SKM-1 (cell line): ENCODE measurements at regions not wholly inside any gene's neighbourhood (a gene's known extent, or its start where the extent isn't known, plus 50 kb on each side); places are given as distances from the start of the nearest gene placed in this dataset.
A peak's percentile ranks its signal among the peaks of the same experiment; 100 is the strongest.
"Not testable (repeated sequence)": the region's sequence is repeated elsewhere in the genome, so short reads cannot be mapped to it uniquely, and the experiment has no call there.

Experiments
- DNase-seq: peaks from one replicate; lab custom pipeline; 2025; ENCODE audit not compliant: unreplicated experiment; lab: John Stamatoyannopoulos, UW

- DNase-seq = not testable (repeated sequence)
These were observed 56.1 kb downstream of the ZNF22 start for GRCh38 chr10:45056806-45057205.

DNA sequence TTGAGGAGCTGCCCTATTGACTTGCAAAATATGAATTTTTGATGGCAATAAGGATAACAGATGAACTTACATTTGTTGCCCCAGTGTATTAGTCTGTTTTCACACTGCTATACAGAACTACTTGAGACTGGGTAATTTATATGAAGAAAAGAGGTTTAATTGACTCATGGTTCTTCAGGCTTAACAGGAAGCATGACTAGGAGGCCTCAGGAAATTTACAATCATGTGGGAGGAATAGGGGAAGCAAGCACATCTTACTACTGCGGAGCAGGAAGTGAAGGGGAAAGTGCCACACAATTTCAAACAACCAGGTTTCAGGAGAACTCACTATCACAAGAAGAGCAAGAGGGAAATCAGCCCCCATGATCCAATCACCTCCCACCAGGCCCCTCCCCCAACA is 57.9 kb downstream of the ZNF22 start:
- DNase-seq = peak; percentile 47

DNA sequence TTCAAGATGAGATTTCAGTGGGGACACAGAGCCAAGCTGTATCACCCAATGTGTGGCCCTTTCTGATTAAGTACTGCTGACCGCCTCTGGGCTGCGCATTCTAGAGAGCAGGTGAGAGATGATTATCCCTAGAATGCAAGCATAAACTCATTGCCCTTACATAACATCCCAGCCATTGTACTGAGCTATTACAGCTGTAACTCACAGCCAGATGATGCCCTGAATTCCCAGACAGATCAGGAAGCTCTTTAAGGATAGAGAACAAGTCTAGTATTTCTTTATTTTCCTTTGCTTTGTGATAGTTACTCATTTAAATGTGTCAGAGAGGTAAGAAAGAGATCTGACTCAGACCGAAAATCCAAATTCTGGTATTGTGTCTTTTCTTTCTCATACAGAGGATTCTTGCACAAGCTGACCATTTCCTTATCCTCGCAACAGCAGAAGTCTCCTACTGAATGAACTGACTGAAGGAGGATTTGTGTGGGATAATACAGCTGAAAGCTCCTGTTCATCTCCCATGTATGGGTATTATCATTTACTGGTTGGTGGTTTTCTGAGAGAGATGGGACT is 58.4 kb downstream of the ZNF22 start:
- DNase-seq = no peak

GRCh38 chr10:45059632-45060031 is 58.9 kb downstream of the ZNF22 start:
- no peak for DNase-seq

DNA sequence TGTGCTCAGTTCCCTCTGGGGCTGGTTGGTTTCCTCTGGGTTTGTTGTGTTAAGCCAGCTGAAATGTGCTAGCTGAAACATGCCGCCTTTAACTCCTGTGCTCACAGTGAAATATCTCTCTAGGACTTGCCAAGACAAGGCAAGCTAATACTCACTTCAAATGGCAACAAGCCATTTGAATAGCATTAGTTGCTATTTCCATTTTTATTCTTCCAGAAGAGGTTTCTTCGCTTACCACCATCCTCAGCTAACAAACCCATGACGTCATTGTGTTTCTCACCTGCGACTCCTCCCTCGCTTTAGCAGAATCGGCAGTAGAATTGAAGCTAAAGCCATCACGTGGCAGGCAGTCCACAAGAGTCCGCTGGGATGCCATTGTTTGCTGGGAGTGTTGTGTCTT is 61.3 kb downstream of the ZNF22 start:
- no peak for DNase-seq

DNA sequence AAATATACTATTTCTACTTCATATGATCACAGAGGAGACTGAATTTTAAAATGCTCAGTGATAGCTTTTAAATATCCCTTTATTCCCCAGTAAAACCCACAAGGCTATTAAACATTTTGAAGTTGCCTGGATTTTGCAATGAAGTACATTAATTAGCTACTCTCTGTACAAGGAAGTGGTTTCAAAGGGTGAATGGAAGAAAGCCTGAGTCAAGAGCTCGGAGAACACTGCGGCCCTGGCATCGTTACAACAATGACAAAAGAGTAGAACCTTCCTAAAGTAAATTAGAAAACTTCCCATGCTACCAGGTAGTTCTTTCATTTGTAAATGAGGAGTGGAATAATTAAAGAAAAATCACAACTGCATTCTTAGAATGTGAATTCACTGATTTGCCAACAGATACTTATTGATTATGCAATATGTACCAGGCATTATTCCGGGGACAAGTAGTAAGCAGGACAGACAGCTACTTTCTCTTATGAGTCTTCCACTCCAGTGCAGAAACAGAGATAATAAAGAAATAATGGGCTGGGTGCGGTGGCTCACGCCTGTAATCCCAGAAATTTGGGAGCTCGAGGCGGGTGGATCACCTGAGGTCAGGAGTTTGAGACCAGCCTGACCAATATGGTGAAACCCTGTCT is 63.0 kb downstream of the ZNF22 start:
- DNase-seq = peak; percentile 53

GRCh38 chr10:45064998-45065397 is 64.3 kb downstream of the ZNF22 start:
- DNase-seq = no peak

- no peak for DNase-seq
These were observed 70.5 kb downstream of the ZNF22 start for GRCh38 chr10:45071043-45071813.

DNA sequence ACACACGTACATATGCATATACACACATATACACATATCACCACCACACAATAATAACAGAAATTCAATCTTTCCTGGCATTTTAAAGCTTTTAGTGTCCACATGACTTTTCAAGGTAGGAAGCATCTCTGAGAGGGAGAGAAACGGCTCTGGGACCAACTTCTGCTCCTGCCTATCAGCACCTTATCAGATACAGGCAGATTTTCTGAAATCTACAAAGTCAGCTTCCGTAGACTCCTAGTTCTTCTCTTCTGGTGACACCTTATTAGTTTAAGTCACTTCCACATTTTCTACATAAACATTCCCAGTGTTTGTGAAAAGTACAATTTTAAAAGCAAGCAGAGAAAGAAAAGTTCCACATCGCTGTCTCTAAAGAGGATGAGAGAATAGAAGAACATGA is 74.5 kb downstream of the ZNF22 start:
- DNase-seq = no peak

DNA sequence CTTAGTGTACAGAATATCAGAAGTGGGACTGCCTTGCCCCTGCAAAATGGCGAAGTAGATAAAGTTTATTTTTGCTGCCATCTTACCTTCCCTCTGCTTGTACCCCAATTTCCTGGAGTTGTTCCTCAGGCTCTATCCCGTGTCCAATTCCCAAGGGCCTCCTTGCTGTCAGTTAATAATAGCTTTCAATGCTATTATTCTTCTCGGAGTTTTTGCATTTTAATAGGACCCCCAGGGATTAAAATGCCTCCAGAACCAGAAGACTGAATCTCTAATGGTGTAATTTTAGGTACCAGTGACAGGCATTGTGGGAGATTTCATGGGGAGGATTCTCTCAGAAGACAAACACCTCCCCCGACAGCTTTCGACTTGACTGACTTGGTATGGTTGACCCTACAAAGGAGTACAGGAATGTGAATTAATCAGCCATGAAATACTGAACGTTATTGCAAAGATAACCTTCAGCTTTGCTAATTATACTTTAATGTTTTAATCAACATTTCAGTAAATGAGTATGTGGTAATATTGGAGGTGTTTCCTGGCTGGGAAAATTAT is 75.2 kb downstream of the ZNF22 start:
- DNase-seq = no peak

DNA sequence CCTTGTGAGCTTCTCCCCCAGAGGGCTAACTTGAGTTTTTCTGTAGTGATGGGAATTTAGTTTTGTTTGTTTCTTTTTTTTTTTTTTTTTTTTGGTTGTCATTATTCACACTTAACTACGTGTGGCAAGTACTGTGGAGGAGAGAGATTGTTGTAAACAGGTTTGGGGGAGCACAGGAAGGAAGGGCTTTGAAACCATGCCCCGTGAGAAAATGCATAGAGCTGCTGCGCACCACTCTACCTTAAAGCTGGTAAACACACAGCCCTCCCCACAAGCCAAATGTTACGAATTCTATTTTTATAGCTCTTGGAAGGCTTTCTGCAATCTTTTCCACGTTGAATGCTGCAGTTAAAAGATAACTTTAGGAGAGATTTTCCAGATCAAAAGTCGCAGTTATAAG is 76.2 kb downstream of the ZNF22 start:
- no peak for DNase-seq

DNA sequence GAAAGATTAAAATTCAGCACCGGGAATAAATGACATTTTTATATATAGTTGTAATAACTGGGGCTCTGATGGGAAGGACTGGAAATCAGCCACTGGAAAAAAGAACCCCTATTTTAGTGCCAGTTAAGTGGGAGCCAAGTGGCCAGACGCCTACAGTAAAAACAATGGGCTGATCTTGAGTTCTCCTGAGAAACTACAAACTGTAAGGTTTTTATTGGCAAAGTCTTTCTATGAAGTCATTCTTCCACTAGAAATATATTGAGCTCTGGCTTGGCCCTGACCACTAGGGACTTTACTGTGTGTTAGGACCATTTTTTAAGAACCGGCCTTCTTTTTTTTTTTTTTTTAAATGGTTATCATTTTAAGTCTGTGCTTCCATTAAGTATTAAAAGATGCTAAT is 79.6 kb downstream of the ZNF22 start:
- DNase-seq = no peak

- no peak for DNase-seq
These were observed 81.5 kb downstream of the ZNF22 start for GRCh38 chr10:45082176-45082575.

DNA sequence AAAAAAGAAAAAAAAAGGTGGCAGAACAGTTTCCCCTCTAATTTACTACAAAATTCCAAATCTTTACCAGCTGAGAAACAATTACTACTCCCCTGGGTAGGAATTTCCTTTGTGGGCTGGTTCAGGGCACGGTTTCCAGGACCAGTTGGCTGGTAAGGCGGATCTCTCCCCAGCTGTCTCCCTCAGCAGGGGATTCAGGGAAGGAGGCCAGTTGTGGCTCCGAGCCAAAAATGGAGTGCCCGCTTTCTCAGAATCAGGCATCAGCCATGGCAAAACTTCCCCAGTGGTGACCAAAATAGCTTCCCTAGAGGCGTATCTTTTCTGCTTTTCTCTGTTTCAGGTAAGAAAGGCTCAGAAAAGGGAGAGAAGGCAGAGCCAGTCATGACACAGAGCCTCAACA is 91.2 kb downstream of the ZNF22 start:
- DNase-seq = no peak

DNA sequence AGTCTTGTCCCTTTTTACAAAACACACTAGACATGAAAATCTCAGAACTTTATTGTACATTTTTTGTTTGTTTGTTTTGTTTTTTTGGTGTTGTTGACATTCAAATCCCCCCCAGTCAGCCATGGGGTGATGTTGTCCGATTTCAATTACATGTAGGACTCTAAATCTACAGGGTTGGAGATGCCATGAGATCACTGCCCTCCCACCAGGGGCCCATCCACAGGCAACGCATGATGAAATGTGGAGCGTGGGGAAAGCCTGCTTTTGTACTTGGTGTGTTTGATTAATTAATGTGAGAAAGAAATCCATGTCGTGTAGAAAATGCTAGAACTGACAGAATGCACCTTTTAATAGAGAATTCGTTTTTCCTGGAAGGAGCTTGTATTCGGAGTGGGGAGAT is 93.2 kb downstream of the ZNF22 start:
- no peak for DNase-seq

DNA sequence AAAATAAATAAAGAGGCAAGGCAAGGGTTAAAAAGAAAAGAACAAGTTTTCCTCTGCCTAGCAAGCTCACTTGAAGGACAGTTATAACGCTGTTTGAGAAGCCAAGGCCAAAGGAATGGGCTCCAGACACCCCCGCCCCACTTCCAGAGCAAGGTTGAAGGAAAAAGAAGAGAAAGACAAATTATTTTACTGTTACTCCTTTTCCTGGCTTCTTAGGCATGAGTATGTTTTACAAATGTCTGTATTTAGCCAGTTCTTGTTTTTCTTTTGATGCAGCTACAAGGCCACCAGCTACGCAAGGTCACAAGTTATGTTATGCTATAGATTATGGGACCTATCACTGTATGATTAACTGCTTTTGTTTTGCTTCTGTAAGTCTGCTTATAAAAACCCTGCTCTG is 94.6 kb downstream of the ZNF22 start:
- no peak for DNase-seq

GRCh38 chr10:45096001-45096400 is 95.3 kb downstream of the ZNF22 start:
- no peak for DNase-seq

DNA sequence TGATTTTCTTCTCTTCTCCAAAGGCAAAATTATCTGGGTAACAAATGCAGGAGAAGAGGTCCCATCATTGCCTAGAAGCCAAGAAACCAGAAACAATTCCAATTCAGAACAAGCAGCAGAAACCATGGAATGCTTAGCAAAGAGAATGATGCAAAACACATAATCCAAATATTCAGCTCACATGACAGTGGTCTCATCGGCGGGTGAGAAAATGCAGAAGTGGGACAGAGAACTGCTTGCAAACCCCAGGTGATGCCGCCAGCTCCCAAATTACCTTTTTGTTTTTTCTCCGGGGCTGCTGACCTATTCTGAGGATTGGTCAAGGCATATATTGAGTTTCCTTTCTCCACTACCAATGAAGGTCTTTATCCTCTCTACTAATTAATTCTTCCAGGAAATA is 99.7 kb downstream of the ZNF22 start:
- no peak for DNase-seq

GRCh38 chr10:45104674-45105073 is 104.0 kb downstream of the ZNF22 start:
- DNase-seq = no peak

- not testable (repeated sequence) for DNase-seq
These were observed 104.6 kb downstream of the ZNF22 start for GRCh38 chr10:45105309-45105708.

GRCh38 chr10:45106236-45106856 is 105.6 kb downstream of the ZNF22 start:
- no peak for DNase-seq

DNA sequence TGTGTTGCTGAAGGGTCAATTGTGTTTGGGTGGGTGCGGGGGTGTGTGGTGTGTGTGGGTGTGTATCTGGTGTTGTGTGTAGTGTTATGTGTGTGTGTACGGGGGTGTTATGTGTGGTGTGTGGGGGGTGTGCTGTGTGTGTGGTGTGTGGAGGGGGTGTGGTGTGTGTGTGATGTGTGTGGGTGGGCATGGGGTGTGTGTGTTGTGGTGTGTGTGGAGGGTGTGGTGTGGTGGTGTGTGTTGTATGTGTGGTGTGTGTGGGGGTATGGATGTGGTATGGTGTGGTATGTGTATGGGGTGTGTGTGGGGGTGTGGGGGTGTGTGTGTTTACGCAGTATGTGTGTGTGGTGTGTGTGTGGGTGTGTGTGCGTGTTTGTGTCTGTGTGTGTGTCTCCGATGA is 110.8 kb downstream of the ZNF22 start:
- no peak for DNase-seq
